ENCODE measurements at regions not wholly inside any gene's neighbourhood (a gene's known extent, or its start where the extent isn't known, plus 50 kb on each side); places are given as distances from the start of the nearest gene placed in this dataset.
A peak's percentile ranks its signal among the peaks of the same experiment; 100 is the strongest.
"Not testable (repeated sequence)": the region's sequence is repeated elsewhere in the genome, so short reads cannot be mapped to it uniquely, and the experiment has no call there.

DNA sequence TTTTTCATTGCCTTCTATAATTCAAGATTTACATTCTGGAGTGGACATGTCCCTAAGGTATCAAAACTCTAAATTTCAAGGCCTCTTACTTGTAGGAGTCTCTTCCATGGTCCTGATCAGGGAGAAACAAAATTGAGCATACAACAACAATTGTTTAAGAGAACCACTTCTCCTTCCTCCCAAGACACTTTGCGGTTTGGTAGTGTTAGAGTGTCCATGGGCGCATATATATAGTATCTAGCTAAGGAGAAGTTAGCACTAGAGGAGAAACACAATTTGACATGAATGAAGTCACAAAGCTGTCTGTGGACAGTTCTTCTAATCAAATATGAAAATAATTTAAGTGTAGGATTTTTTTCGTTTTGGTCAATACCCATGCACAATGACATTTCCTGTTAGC, 349.1 kb upstream of the MAP2 start:
- no peak for DNase-seq

GRCh38 chr2:209076151-209076550, 347.7 kb upstream of the MAP2 start:
- no peak for DNase-seq

DNA sequence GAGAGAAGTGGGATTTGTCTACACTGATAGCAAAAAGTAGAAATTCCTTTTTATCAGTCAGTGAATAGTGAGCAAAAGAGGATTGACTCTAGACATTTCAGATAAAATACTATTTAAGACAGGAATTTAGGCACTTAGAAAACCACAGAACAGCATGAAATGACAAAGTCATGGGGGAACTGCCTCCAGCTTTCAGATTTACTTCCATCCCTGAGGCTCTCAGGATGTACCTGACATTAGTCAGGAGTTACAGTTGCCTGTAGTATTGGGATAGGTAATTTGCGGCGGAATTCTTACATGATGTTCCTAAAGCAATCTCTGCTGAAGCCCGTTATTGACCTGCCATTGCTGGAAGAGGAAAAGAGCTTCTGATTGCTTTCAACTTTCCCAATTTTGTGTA, 337.1 kb upstream of the MAP2 start:
- DNase-seq: no peak

GRCh38 chr2:209091056-209091455, 332.8 kb upstream of the MAP2 start:
- DNase-seq: no peak

DNA sequence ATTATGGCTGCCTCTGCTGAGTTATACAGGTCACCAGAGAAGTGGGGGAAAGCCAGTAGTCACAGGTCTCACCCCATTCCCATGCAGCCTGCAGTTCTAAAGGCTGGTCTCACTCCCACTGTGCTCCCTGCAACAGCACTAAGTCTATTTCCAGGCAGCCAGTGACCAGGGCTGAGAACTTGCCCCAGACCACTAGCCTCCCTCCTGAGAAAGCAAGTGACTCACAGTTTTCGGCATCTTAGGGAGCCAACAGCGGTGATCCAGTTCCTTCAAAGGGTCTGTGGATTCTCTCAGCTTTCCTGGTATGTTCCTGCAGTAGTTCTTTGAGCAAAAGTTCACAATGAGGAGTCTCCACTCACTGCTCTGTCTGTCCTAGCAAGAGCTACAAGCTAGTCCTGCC, 329.6 kb upstream of the MAP2 start:
- DNase-seq: no peak

DNA sequence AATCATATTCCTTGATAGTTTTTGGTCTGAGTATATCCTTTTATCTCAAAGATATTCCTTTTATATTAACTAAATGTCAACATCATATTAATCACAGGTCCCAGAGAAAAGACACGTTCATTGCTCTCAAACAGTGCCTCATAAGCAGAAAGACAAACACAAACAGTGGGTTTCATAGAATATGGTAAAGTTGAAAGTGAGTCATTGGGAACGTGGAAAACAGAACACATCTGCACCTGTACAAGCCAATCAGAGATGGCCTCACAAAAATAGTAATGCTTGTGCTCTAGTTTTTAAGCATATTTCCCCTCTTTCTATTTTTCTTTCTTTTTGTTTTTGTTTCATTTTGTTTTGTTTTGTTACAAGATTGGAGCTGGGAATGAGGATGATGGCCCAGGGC, 328.4 kb upstream of the MAP2 start:
- DNase-seq: no peak

- DNase-seq: no peak
Measured at GRCh38 chr2:209097168-209097567, 326.7 kb upstream of the MAP2 start.

DNA sequence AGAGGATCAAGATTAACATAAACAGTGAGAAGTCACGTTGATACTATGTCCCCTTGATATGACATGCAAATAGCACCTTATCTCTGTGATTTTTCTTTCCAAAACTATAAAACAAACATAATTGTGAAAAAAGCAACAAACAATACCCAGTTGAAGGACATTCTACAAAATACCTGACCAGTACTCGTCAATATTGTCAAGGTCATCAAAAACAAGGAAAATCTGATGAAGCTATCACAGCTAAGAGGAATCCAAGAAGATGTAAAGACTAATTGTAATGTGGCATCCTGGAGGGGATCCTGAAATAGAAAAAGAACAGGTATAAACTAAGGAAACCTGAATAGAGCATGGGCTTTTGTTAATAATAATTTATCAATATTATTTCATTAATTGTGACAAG, 321.5 kb upstream of the MAP2 start:
- no peak for DNase-seq

DNA sequence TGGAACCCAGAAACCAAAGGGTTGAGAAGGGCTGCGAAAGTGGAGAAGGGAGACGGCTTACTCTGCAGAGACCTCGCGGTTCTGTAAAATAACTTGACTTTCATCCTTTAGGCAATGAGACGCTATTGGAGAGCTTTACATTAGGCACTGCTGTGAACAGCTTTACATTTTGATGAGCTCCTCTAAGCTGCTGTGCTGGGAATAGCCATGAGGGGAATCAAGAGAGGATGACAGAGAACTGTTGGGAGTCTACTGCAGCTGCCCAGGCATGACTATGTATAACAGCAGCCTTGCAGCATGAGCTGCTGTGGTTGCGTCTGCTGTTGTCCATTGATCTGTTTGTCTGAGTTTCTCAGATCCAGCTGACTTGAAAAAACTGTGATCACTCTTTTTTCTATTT, 310.8 kb upstream of the MAP2 start:
- no peak for DNase-seq

DNA sequence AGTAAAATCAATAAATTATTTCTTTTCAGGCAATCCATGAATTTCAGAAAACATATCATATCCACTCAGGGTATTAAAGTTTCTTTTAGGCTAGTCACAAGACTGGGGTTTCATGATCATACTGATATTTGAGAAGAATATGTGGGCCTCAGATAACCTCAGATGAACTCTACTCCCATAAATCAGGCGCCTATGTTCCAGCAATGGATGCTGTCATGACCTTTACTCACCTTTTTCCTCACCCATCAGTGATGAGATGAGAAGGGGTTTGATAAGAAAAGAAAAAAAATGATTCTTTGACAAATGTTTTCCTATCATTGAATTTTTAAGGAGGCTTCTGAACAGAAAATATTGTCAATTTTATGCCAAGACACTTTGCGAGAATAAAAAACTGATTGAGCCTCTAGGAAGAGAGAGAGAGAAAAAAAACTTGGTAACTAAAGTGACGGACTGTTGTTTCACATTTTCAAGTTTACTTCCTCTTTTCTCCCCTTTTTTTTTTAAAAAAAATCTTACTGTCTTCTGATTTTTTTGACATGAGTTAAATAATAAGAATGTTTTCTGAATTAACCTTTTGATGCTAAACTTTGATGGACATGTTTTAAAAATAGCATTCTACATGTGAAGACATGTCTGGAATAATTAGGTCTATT, 309.1 kb upstream of the MAP2 start:
- DNase-seq: no peak

GRCh38 chr2:209121691-209122090, 302.2 kb upstream of the MAP2 start:
- no peak for DNase-seq

DNA sequence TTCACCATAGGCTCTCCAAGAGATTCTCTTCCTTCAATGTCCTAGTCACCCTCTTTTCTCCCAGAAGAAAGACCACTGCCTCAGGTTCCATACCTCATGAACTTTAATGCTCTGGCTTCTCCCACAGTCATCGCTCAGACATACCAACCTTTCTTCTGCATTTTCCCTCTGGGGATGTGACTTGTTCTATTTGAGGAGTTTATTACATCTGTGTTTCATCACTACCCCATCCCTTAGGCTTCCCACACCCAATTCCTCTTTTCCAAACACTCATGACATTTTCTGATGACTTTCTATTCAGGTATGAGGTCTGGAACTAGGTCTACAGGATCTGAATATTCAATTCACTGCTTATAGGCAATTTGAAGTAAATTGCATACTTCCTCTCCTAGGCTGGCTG, 298.6 kb upstream of the MAP2 start:
- no peak for DNase-seq

DNA sequence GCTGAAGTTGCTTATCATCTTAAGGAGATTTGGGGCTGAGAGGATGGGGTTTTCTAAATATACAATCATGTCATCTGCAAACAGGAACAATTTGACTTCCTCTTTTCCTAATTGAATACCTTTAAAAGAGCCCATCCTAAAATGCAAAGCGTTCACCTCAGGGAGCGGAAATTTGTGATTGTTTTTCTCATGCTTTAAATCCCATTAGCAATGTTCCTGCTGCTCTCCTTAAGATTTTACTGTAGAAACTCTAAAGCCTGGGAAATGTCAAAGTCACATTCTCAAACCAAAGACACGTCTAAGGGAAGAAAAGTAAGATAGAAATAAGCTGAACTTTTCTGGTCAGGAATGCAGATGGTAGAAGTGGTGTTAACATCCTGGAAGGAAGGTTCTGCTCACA, 285.8 kb upstream of the MAP2 start:
- no peak for DNase-seq

- DNase-seq: no peak
Measured at GRCh38 chr2:209141142-209141541, 282.7 kb upstream of the MAP2 start.

GRCh38 chr2:209141818-209142217, 282.0 kb upstream of the MAP2 start:
- DNase-seq: no peak

- DNase-seq: not testable (repeated sequence)
Measured at GRCh38 chr2:209145220-209145691, 278.6 kb upstream of the MAP2 start.

- DNase-seq: peak; percentile 6
Measured at GRCh38 chr2:209145941-209146681, 277.7 kb upstream of the MAP2 start.

DNA sequence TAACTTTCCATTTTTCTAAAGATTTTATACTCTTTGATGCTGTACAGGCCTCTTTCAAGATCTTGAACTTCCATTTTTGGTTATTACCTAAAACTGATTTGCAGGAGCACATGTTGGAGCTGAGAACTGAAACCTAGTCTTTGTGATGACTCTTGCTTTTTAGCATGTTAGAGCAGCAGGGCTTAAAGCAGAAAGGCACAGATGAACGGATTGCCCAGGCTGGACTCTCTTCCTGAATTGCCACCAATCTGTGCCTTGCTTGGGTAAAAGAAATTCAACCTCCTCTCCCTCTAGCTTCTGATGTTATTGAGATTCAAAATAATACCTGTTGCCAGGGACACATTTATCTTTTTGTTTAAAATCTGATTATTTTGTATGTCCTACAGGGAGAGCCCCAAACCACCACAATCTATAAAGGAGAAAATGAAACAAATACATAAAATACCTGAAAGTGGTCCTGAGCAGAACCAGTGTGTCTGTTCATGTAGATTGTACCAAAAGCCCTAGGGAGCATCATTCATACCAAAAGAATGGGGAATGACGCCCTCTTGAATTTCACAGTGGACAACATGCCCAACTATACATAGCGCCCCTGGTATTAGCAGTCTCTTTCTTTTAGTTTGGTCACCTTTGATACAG, 277.0 kb upstream of the MAP2 start:
- no peak for DNase-seq

DNA sequence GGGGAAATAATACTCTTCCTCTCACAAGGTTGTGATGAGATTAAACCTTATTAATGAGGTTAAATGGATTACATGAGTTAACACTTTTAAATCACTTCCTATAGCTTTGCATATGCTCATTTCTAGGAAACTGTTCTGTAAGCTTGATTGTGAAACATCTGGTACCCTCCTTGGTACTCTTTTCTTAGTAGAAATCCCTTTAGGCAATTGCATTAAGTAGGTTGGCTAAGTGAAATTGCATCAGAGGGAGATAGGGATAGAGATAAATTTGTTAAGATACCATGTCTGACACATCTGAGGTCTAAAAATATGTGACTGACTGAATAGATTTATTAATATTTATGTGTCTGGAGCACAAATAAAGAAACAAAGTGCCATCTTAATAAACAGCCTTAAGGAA, 275.9 kb upstream of the MAP2 start:
- no peak for DNase-seq

GRCh38 chr2:209160800-209161588, 262.9 kb upstream of the MAP2 start:
- no peak for DNase-seq

DNA sequence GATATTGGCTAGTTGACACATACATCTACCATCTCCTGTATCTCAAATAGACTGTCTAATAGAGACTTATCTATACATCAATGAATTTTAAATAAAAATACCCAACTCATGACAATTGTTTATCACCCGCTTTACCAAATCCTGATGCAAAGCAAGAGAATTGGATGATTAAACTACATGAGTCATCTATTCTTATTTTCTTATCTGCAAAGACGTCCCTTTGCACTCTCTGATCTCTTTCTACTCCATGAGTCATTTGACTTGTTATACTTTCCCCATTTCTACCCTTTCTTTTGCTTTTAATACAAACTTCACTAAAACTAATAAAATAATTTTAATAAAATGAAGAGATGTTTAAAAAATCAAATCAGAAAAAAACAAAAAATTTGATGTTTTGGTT, 261.7 kb upstream of the MAP2 start:
- DNase-seq: no peak

DNA sequence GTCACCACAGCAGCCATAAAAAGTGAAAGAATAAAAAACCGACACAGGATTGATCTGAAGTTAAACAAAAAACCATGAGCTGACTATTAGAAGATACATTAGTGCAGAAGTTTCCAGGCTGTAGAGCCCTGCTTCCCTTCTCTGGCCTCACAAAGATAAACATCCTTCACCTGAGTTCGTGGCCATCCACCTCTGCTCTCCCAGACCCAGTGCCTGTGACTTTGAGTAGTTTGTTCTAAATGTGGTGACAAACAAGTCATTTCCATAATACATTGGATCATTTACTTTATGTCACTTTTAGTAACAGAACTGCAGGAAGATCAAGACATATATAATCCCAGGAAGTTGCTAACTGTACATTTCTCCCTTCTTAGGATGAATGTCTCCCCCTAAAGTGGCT, 241.9 kb upstream of the MAP2 start:
- DNase-seq: no peak

DNA sequence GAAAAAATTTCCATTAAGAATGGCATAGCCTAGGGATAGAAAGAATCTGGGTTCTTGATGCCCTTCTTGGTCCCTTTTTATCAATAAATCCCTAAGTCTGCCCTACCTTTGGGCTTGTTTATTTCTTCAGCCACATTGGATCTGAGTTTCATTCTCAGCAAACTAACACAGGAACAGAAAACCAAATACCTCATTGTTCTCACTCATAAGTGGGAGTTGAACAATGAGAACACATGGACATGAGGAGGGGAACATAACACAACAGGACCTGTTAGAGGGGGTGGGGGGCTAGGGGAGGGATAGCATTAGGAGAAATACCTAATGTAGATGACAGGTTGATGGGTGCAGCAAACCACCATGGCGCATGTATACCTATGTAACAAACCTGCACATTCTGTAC, 237.0 kb upstream of the MAP2 start:
- not testable (repeated sequence) for DNase-seq
